GM12878 (cell line): ENCODE measurements at regions not wholly inside any gene's neighbourhood (a gene's known extent, or its start where the extent isn't known, plus 50 kb on each side); places are given as distances from the start of the nearest gene placed in this dataset.

Source experiments
- ATAC-seq: fragments of 200-7000 bp; cut with Tn5 transposase; 3 replicates; pipeline ENCODE4 v1.9.1; 2020; ENCODE audit warnings: mild to moderate bottlenecking, moderate library complexity
- BruUV-seq: library from RNA; stranded (reverse); fragments of 400-500 nt; replicated peaks from 2 replicates; lab custom pipeline; 2021; lab: Mats Ljungman, UMichigan
- CTCF ChIA-PET: fragments of 300-600 bp; sonication (Branson Sonifier 250); formaldehyde crosslinking; extraction: SDS; loops from one replicate; lab custom pipeline; 2021; ENCODE audit warnings: inconsistent platforms; lab: Yijun Ruan, JAX
- POLR2A ChIA-PET: fragments of 350-600 bp; formaldehyde crosslinking; extraction: SDS; loops from one replicate; lab custom pipeline; 2021; ENCODE audit warnings: inconsistent platforms; lab: Charles Lee
- RAD21 ChIA-PET: fragments of 300-600 bp; sonication (Branson Sonifier 250); formaldehyde crosslinking; loops from one replicate; lab custom pipeline; 2023; ENCODE audit warnings: antibody characterized with exemption; ENCODE audit not compliant: unreplicated experiment; lab: Charles Lee
- SMC1A ChIA-PET: fragments of 300-600 bp; sonication (Branson Sonifier 250); formaldehyde crosslinking; loops from one replicate; lab custom pipeline; 2023; ENCODE audit not compliant: unreplicated experiment, uncharacterized antibody; lab: Charles Lee
- DNase-seq: peaks from one replicate; pipeline ENCODE4 v3.0.0-alpha.2; 2011; ENCODE audit warnings: low read depth, low spot score
- FAIRE-seq: peaks from 3 replicates; lab custom pipeline; 2011; peaks lifted over from hg19 to GRCh38; lab: Jason Lieb, UNC
- H2AFZ ChIP-seq: 2 replicates; pipeline ENCODE4 v1.6.0; 2011; ENCODE audit warnings: low read depth, low read length, control low read depth; ENCODE audit not compliant: control insufficient read depth
- H3K27ac ChIP-seq: 2 replicates; pipeline ENCODE4 v1.5.1; 2011; ENCODE audit warnings: control low read depth; ENCODE audit not compliant: control insufficient read depth, insufficient read depth
- H3K27me3 ChIP-seq, 2 experiments: replicated peaks in 1 of 2; 2 replicates each; pipeline versions ENCODE4 v1.6.0 to v1.6.1; 2011; ENCODE audit warnings: low read length in 1 of 2; ENCODE audit not compliant: control insufficient read depth in 2 of 2, insufficient read depth in 2 of 2
- H3K36me3 ChIP-seq, 2 experiments: 2 replicates each; pipeline ENCODE4 v1.5.1; 2011; ENCODE audit warnings: low read length in 1 of 2; ENCODE audit not compliant: control insufficient read depth in 2 of 2, insufficient read depth in 2 of 2
- H3K4me1 ChIP-seq: 2 replicates; pipeline ENCODE4 v1.6.1; 2011; ENCODE audit warnings: mild to moderate bottlenecking, low read length, moderate library complexity, mixed read lengths; ENCODE audit not compliant: control insufficient read depth, insufficient read depth
- H3K4me2 ChIP-seq: 2 replicates; pipeline ENCODE4 v1.6.0; 2011; ENCODE audit warnings: control low read depth; ENCODE audit not compliant: control insufficient read depth, insufficient read depth
- H3K4me3 ChIP-seq: fragments of 200-600 bp; sonication (generic); 2 replicates; pipeline ENCODE4 v1.5.1; 2016
- H3K79me2 ChIP-seq: 2 replicates; pipeline ENCODE4 v1.6.0; 2011; ENCODE audit warnings: low read length; ENCODE audit not compliant: control insufficient read depth, insufficient read depth
- H3K9ac ChIP-seq: 2 replicates; pipeline ENCODE4 v1.8.0; 2011; ENCODE audit warnings: low read length, control low read depth, mixed read lengths; ENCODE audit not compliant: control insufficient read depth, insufficient read depth
- H3K9me3 ChIP-seq: replicated peaks from 3 replicates; pipeline ENCODE4 v1.5.1; 2011; ENCODE audit warnings: mild to moderate bottlenecking, low read length; ENCODE audit not compliant: control insufficient read depth, insufficient read depth
- H4K20me1 ChIP-seq: 2 replicates; pipeline ENCODE4 v1.6.0; 2011; ENCODE audit not compliant: control insufficient read depth, insufficient read depth
- BCL3 ChIP-seq: IDR thresholded peaks from 2 replicates; pipeline ENCODE4 v1.6.1; 2011; ENCODE audit warnings: borderline replicate concordance, low read depth, mild to moderate bottlenecking, moderate library complexity, low read length; ENCODE audit not compliant: insufficient read depth, poor library complexity, severe bottlenecking
- ETV6 ChIP-seq, 2 experiments: fragments of 450-650 bp in 1 of 2; IDR thresholded peaks in 1 of 2; conservative IDR thresholded peaks in 1 of 2; 2 replicates each; pipeline ENCODE4 v1.6.1; 2014; ENCODE audit warnings: antibody characterized with exemption in 1 of 2, borderline replicate concordance in 1 of 2, low read depth in 1 of 2, mild to moderate bottlenecking in 1 of 2, moderate library complexity in 1 of 2
- EZH2 ChIP-seq: IDR thresholded peaks from 2 replicates; pipeline ENCODE4 v1.6.1; 2012; ENCODE audit warnings: low read depth, mild to moderate bottlenecking, control low read depth, inconsistent platforms, low read length, borderline replicate concordance; ENCODE audit not compliant: control insufficient read depth
- FOS ChIP-seq: IDR thresholded peaks from 3 replicates; pipeline ENCODE4 v1.6.1; 2011; ENCODE audit warnings: borderline replicate concordance; ENCODE audit not compliant: insufficient read length; ENCODE audit errors: extremely low read depth
- IRF4 ChIP-seq: IDR thresholded peaks from 2 replicates; pipeline ENCODE4 v1.6.1; 2011; ENCODE audit warnings: low read depth, low read length
- MEF2A ChIP-seq: IDR thresholded peaks from 2 replicates; pipeline ENCODE4 v1.6.1; 2011; ENCODE audit warnings: low read depth, mild to moderate bottlenecking, low read length, moderate library complexity; ENCODE audit not compliant: insufficient read depth
- MTA2 ChIP-seq: fragments of 450-650 bp; IDR thresholded peaks from 2 replicates; pipeline ENCODE4 v1.6.1; 2016; ENCODE audit warnings: low read depth, mild to moderate bottlenecking, moderate library complexity
- MYC ChIP-seq: IDR thresholded peaks from 2 replicates; pipeline ENCODE4 v1.6.1; 2011; ENCODE audit warnings: mild to moderate bottlenecking, low read length, moderate library complexity, inconsistent platforms; ENCODE audit not compliant: insufficient read depth, insufficient replicate concordance, insufficient read length, severe bottlenecking
- NBN ChIP-seq: fragments of 450-650 bp; IDR thresholded peaks from 2 replicates; pipeline ENCODE4 v1.6.1; 2016
- POLR2AphosphoS5 ChIP-seq: IDR thresholded peaks from 2 replicates; pipeline ENCODE4 v1.6.1; 2011; ENCODE audit warnings: mild to moderate bottlenecking, low read length, inconsistent platforms
- PRDM15 ChIP-seq: fragments of 450-650 bp; formaldehyde crosslinking; IDR thresholded peaks from 2 replicates; pipeline ENCODE4 v1.4.0; 2020; ENCODE audit warnings: mild to moderate bottlenecking, moderate library complexity
- RB1 ChIP-seq: fragments of 450-650 bp; formaldehyde crosslinking; IDR thresholded peaks from 2 replicates; pipeline ENCODE4 v1.6.1; 2017; ENCODE audit warnings: mild to moderate bottlenecking, borderline replicate concordance
- RFX5 ChIP-seq: IDR thresholded peaks from 2 replicates; pipeline ENCODE4 v1.6.1; 2011; ENCODE audit warnings: low read depth, low read length, improper control_type of control experiment
- RUNX3 ChIP-seq: IDR thresholded peaks from 2 replicates; pipeline ENCODE4 v1.6.1; 2012; ENCODE audit warnings: low read length, inconsistent platforms
- SKIL ChIP-seq: fragments of 450-650 bp; IDR thresholded peaks from 2 replicates; pipeline ENCODE4 v1.6.1; 2017; ENCODE audit warnings: mild to moderate bottlenecking, low read depth, inconsistent platforms; ENCODE audit not compliant: poor library complexity, severe bottlenecking
- TAF1 ChIP-seq: IDR thresholded peaks from 2 replicates; pipeline ENCODE4 v1.6.1; 2011; ENCODE audit warnings: mild to moderate bottlenecking, low read depth, low read length, borderline replicate concordance
- TCF12 ChIP-seq: IDR thresholded peaks from 2 replicates; pipeline ENCODE4 v1.6.1; 2011; ENCODE audit warnings: low read depth, mild to moderate bottlenecking, low read length
- WGBS: methylation state at CpG from one replicate; pipeline ENCODE4 v1.1.6; 2016; ENCODE audit warnings: low lambda C conversion rate; ENCODE audit not compliant: insufficient replicate concordance, insufficient coverage; ENCODE audit errors: missing lambda C conversion rate; 5-methylcytosine and 5-hydroxymethylcytosine counted together
- in situ Hi-C: fragments of 300-500 bp; cut with MboI; formaldehyde crosslinking; loops from 9 replicates; pipeline ENCODE4 v1.14.3; 2018; ENCODE audit warnings: mixed read lengths
- intact Hi-C: fragments of 100-400 bp; cut with micrococcal nuclease; formaldehyde crosslinking; loops from one replicate; pipeline ENCODE4 v1.14.2; 2022; ENCODE audit not compliant: unreplicated experiment

GRCh38 chr3:144815655-144816054, 844.0 kb downstream of the DIPK2A start:
- in situ Hi-C loops = no loop called here
- no peak overlapping the region for H3K27ac ChIP-seq
- intact Hi-C loops = no loop called here
- no peaks in the 10 kb centered on the region for H4K20me1 ChIP-seq
- H3K9me3 ChIP-seq = no peaks in the 10 kb centered on the region
- 56% methylated on average over 3 of the region's 3 CpGs for WGBS
- no peak overlapping the region for H3K4me2 ChIP-seq
- H3K4me1 ChIP-seq = no peaks in the 10 kb centered on the region
- no peak overlapping the region for H3K4me3 ChIP-seq
- FAIRE-seq = no peak
- no peak for TF ChIP-seq MTA2
- no peak for TF ChIP-seq SKIL
- TF ChIP-seq MEF2A = no peak
- no peak for TF ChIP-seq RUNX3
- no peak for TF ChIP-seq TCF12
- no peak for TF ChIP-seq IRF4
- no peak for TF ChIP-seq FOS
- TF ChIP-seq PRDM15 = no peak
- TF ChIP-seq EZH2 = no peak
- no peak for TF ChIP-seq POLR2AphosphoS5
- TF ChIP-seq ETV6 (conservative IDR thresholded peaks at IDR 0.05 in 1 of 2, IDR thresholded peaks at IDR 0.05 in 1 of 2; ENCODE audit: borderline replicate concordance in 1 of 2, low read depth in 1 of 2) = no peak
- TF ChIP-seq TAF1 = no peak
- TF ChIP-seq RB1 = no peak
- TF ChIP-seq RFX5 = no peak
- TF ChIP-seq MYC = no peak
- TF ChIP-seq NBN = no peak
- TF ChIP-seq BCL3 = no peak
- TF ChIP-seq, all 136 proteins: peak for 0
- no peaks in the 10 kb centered on the region for H3K27me3 ChIP-seq
- BruUV-seq = no TSS peak
- H3K9ac ChIP-seq = no peak overlapping the region
- SMC1A ChIA-PET = no interaction called here
- POLR2A ChIA-PET = no interaction called here
- no peak overlapping the region for H2AFZ ChIP-seq
- CTCF ChIA-PET = interaction anchor here (1.8 kb wide), 1 partner anchor 36 kb away, joined by 5 read pairs; no protein-coding TSS in a partner anchor
- no peaks in the 10 kb centered on the region for H3K79me2 ChIP-seq
- ATAC-seq = no peak
- DNase-seq = no peak
- RAD21 ChIA-PET = no interaction called here
- no peaks in the 10 kb centered on the region for H3K36me3 ChIP-seq
